ENCODE measurements at regions not wholly inside any gene's neighbourhood (a gene's known extent, or its start where the extent isn't known, plus 50 kb on each side); places are given as distances from the start of the nearest gene placed in this dataset.

DNA sequence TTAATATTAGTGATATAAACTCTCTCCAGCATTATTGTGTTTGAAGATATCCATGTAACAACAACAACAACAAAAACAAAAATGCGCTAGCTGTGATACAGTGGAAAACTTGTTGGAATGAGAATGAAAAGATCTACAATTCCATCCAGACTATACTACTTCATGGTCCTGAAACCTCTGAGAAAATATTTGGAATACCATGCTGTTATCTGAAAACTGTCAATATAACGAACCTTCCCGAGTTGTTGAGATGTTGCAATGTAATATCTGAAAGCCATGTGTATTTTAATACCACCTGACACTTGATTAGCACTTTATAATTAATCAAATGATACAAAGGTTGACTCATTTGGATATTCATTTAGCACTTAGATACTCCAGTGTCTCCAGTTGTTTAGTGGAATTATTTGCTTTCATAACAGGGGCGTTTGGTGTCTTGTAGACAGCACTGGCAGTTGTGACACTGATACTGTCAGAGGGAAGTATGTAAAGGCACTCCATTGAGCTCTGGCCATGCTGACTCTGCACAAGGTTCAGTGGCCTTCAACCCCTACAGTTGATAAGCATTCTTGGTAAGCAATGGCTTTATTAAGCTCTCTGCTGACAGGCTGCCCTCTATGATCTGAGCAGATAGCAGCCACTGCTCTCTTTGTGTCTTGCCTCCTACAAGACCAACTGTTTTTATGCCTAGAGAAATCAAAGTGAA is 447.1 kb upstream of the SEL1L start:
- Histone ChIP-seq H3K9ac (ENCODE audit: low read length) (no peak overlapping the region), H4K20me1 (ENCODE audit: insufficient read depth) (no peaks in the 10 kb centered on the region), H3K27ac (ENCODE audit: low read length) (no peak overlapping the region), H3K79me2 (replicated peaks; ENCODE audit: insufficient read depth, low read length) (no peaks in the 10 kb centered on the region), H3K4me2 (ENCODE audit: low read length) (no peak overlapping the region), H3K9me3 (ENCODE audit: low read length) (no peaks in the 10 kb centered on the region), H3K27me3 (ENCODE audit: insufficient read depth, low read depth, low read length) (no peaks in the 10 kb centered on the region), H3F3A (ENCODE audit: insufficient read depth, low read length, poor library complexity, severe bottlenecking) (no peaks in the 10 kb centered on the region), H2AFZ (ENCODE audit: low read depth, low read length) (no peak overlapping the region), H3K4me3 (ENCODE audit: low read length) (no peak overlapping the region), H3K9me2 (ENCODE audit: insufficient read depth, low read length) (no peaks in the 10 kb centered on the region), H3K36me3 (ENCODE audit: insufficient read depth, low read length) (no peaks in the 10 kb centered on the region)
- TF ChIP-seq TAF1 (IDR thresholded peaks at IDR 0.05; ENCODE audit: low read depth) = no peak
- TF ChIP-seq, protein P1, sequence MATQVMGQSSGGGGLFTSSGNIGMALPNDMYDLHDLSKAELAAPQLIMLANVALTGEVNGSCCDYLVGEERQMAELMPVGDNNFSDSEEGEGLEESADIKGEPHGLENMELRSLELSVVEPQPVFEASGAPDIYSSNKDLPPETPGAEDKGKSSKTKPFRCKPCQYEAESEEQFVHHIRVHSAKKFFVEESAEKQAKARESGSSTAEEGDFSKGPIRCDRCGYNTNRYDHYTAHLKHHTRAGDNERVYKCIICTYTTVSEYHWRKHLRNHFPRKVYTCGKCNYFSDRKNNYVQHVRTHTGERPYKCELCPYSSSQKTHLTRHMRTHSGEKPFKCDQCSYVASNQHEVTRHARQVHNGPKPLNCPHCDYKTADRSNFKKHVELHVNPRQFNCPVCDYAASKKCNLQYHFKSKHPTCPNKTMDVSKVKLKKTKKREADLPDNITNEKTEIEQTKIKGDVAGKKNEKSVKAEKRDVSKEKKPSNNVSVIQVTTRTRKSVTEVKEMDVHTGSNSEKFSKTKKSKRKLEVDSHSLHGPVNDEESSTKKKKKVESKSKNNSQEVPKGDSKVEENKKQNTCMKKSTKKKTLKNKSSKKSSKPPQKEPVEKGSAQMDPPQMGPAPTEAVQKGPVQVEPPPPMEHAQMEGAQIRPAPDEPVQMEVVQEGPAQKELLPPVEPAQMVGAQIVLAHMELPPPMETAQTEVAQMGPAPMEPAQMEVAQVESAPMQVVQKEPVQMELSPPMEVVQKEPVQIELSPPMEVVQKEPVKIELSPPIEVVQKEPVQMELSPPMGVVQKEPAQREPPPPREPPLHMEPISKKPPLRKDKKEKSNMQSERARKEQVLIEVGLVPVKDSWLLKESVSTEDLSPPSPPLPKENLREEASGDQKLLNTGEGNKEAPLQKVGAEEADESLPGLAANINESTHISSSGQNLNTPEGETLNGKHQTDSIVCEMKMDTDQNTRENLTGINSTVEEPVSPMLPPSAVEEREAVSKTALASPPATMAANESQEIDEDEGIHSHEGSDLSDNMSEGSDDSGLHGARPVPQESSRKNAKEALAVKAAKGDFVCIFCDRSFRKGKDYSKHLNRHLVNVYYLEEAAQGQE (IDR thresholded peaks at IDR 0.05; ENCODE audit: borderline replicate concordance) = no peak
- TF ChIP-seq POLR2AphosphoS5 (IDR thresholded peaks at IDR 0.05) = no peak
- TF ChIP-seq SMC3 (conservative IDR thresholded peaks at IDR 0.05; ENCODE audit: poor library complexity) = no peak
- TF ChIP-seq EZH2 (IDR thresholded peaks at IDR 0.05; ENCODE audit: borderline replicate concordance, insufficient read depth, low read length, poor library complexity, severe bottlenecking) = no peak
- TF ChIP-seq, protein P2, sequence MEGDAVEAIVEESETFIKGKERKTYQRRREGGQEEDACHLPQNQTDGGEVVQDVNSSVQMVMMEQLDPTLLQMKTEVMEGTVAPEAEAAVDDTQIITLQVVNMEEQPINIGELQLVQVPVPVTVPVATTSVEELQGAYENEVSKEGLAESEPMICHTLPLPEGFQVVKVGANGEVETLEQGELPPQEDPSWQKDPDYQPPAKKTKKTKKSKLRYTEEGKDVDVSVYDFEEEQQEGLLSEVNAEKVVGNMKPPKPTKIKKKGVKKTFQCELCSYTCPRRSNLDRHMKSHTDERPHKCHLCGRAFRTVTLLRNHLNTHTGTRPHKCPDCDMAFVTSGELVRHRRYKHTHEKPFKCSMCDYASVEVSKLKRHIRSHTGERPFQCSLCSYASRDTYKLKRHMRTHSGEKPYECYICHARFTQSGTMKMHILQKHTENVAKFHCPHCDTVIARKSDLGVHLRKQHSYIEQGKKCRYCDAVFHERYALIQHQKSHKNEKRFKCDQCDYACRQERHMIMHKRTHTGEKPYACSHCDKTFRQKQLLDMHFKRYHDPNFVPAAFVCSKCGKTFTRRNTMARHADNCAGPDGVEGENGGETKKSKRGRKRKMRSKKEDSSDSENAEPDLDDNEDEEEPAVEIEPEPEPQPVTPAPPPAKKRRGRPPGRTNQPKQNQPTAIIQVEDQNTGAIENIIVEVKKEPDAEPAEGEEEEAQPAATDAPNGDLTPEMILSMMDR (IDR thresholded peaks at IDR 0.05; ENCODE audit: poor library complexity, severe bottlenecking) = no peak
- no peak for TF ChIP-seq MXI1 (conservative IDR thresholded peaks at IDR 0.05; ENCODE audit: poor library complexity, severe bottlenecking)
- TF ChIP-seq EP300 (conservative IDR thresholded peaks at IDR 0.05; ENCODE audit: poor library complexity, severe bottlenecking) = no peak
- no peak for TF ChIP-seq RAD21 (conservative IDR thresholded peaks at IDR 0.05)

DNA sequence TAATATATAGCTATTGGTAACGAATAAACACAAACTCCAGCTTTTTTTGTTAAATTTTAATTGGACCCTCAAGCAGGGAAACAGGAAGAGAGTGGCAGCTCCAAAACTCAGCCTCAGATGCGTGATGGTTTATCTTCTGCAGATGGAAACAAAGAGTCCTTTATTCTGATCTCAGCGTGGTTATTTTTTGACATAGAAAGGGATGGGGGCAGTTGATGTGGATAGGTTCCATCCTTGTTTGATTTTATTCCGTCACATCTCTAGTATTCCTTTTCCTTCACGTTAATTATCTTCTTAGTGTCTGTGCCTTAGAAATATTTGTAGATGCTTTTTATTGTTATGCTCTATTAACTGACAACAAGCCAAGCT is 447.6 kb upstream of the SEL1L start:
- Histone ChIP-seq H3K9me3 (ENCODE audit: low read length) (no peaks in the 10 kb centered on the region), H4K20me1 (ENCODE audit: insufficient read depth) (no peaks in the 10 kb centered on the region), H3K79me2 (replicated peaks; ENCODE audit: insufficient read depth, low read length) (no peaks in the 10 kb centered on the region), H3K36me3 (ENCODE audit: insufficient read depth, low read length) (no peaks in the 10 kb centered on the region), H3K4me2 (ENCODE audit: low read length) (no peak overlapping the region), H3K4me3 (ENCODE audit: low read length) (no peak overlapping the region), H3K9ac (ENCODE audit: low read length) (no peak overlapping the region), H3K27me3 (ENCODE audit: insufficient read depth, low read depth, low read length) (no peaks in the 10 kb centered on the region), H3K27ac (ENCODE audit: low read length) (no peak overlapping the region), H2AFZ (ENCODE audit: low read depth, low read length) (no peak overlapping the region), H3F3A (ENCODE audit: insufficient read depth, low read length, poor library complexity, severe bottlenecking) (no peaks in the 10 kb centered on the region), H3K9me2 (ENCODE audit: insufficient read depth, low read length) (no peaks in the 10 kb centered on the region)
- TF ChIP-seq SMC3 (conservative IDR thresholded peaks at IDR 0.05; ENCODE audit: poor library complexity) (no peak), EP300 (conservative IDR thresholded peaks at IDR 0.05; ENCODE audit: poor library complexity, severe bottlenecking) (no peak), EZH2 (IDR thresholded peaks at IDR 0.05; ENCODE audit: borderline replicate concordance, insufficient read depth, low read length, poor library complexity, severe bottlenecking) (no peak), TAF1 (IDR thresholded peaks at IDR 0.05; ENCODE audit: low read depth) (no peak), POLR2AphosphoS5 (IDR thresholded peaks at IDR 0.05) (no peak), MXI1 (conservative IDR thresholded peaks at IDR 0.05; ENCODE audit: poor library complexity, severe bottlenecking) (no peak), RAD21 (conservative IDR thresholded peaks at IDR 0.05) (no peak)
- TF ChIP-seq, protein P2 (IDR thresholded peaks at IDR 0.05; ENCODE audit: poor library complexity, severe bottlenecking) = no peak
- TF ChIP-seq, protein P1 (IDR thresholded peaks at IDR 0.05; ENCODE audit: borderline replicate concordance) = no peak
